B cell (primary cell): ENCODE measurements at regions not wholly inside any gene's neighbourhood (a gene's known extent, or its start where the extent isn't known, plus 50 kb on each side); places are given as distances from the start of the nearest gene placed in this dataset.

Experiments used
- EZH2 ChIP-seq: IDR thresholded peaks from 2 replicates; pipeline ENCODE4 v1.6.1; 2012; ENCODE audit warnings: borderline replicate concordance, low read depth, mild to moderate bottlenecking, moderate library complexity, low read length; ENCODE audit not compliant: insufficient read depth, poor library complexity, severe bottlenecking
- TF ChIP-seq, protein P1 (sequence below): fragments of 200-600 bp; IDR thresholded peaks from one replicate; pipeline ENCODE4 v1.8.0; 2022; ENCODE audit warnings: antibody characterized with exemption, mild to moderate bottlenecking

DNA sequence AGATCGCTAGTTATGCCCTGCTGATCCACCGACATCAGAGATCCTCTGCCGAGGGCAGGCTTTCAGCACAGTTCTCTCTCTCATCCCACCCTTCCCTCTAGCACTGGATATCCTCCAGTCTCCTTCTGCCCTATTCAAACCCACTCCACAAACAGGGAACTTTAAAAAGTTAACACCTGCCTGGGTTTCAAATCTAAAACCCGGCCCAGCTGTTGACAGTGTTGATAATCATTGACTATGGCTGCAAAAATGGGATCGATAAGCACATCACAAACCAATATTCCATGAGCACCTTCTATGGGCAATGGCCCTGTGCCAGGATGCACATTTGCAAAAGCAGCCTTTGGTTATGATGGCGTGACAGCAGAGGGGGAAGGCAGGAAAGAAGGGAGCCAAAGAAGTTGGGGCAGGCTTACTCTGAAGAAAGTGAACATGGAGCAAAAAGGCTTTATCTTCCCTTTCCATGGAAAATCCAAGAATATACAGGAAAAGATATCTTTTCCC is 482.3 kb upstream of the KLHL29 start:
- TF ChIP-seq, protein P1, sequence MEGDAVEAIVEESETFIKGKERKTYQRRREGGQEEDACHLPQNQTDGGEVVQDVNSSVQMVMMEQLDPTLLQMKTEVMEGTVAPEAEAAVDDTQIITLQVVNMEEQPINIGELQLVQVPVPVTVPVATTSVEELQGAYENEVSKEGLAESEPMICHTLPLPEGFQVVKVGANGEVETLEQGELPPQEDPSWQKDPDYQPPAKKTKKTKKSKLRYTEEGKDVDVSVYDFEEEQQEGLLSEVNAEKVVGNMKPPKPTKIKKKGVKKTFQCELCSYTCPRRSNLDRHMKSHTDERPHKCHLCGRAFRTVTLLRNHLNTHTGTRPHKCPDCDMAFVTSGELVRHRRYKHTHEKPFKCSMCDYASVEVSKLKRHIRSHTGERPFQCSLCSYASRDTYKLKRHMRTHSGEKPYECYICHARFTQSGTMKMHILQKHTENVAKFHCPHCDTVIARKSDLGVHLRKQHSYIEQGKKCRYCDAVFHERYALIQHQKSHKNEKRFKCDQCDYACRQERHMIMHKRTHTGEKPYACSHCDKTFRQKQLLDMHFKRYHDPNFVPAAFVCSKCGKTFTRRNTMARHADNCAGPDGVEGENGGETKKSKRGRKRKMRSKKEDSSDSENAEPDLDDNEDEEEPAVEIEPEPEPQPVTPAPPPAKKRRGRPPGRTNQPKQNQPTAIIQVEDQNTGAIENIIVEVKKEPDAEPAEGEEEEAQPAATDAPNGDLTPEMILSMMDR = no peak
- TF ChIP-seq EZH2 = no peak
